Stomach (tissue), 4 donors: ENCODE measurements at regions not wholly inside any gene's neighbourhood (a gene's known extent, or its start where the extent isn't known, plus 50 kb on each side); places are given as distances from the start of the nearest gene placed in this dataset.

Experiments
- POLR2AphosphoS5 ChIP-seq, 3 donors: sonication (generic); formaldehyde crosslinking; IDR thresholded peaks; one replicate each; pipeline ENCODE4 v1.6.1; 2016; ENCODE audit warnings: antibody characterized with exemption in 3 of 3
- TF ChIP-seq, protein P1 (sequence below), 7 experiments: fragments of 450-650 bp in 4 of 7; fragments of 200-600 bp in 3 of 7; sonication (generic) in 3 of 7; IDR thresholded peaks; one replicate each; pipeline ENCODE4 v1.5.1; 2016 to 2019; ENCODE audit warnings: antibody characterized with exemption in 7 of 7, control low read depth in 2 of 7, mild to moderate bottlenecking in 1 of 7

DNA sequence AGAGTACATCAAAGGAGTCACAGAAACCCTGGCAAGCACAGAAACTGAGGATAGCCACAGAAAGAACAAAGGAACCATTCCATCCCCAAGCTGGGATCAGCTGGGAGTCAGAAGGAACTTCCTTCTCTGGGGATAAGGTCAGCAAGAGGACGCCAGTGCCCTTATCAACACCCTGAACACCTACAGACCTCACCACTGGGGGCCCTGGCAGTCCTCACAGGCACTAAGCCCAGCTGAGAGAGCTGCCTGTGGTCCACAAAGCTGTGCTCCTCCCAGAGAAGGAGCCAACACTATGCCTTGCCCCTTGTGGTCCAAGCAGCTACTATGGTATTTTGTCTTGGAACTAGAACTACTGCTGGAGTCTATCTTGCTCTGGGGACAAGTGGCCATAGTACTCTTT, 171.1 kb upstream of the CCDC196 start:
- no peak for TF ChIP-seq POLR2AphosphoS5 (IDR thresholded peaks at IDR 0.05)
- TF ChIP-seq, protein P1, sequence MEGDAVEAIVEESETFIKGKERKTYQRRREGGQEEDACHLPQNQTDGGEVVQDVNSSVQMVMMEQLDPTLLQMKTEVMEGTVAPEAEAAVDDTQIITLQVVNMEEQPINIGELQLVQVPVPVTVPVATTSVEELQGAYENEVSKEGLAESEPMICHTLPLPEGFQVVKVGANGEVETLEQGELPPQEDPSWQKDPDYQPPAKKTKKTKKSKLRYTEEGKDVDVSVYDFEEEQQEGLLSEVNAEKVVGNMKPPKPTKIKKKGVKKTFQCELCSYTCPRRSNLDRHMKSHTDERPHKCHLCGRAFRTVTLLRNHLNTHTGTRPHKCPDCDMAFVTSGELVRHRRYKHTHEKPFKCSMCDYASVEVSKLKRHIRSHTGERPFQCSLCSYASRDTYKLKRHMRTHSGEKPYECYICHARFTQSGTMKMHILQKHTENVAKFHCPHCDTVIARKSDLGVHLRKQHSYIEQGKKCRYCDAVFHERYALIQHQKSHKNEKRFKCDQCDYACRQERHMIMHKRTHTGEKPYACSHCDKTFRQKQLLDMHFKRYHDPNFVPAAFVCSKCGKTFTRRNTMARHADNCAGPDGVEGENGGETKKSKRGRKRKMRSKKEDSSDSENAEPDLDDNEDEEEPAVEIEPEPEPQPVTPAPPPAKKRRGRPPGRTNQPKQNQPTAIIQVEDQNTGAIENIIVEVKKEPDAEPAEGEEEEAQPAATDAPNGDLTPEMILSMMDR (IDR thresholded peaks at IDR 0.05) = no peak
